Right lung (tissue), 2 donors: ENCODE measurements at regions not wholly inside any gene's neighbourhood (a gene's known extent, or its start where the extent isn't known, plus 50 kb on each side); places are given as distances from the start of the nearest gene placed in this dataset.
"Not testable (repeated sequence)": the region's sequence is repeated elsewhere in the genome, so short reads cannot be mapped to it uniquely, and the experiment has no call there.

Experiments
- DNase-seq, 2 donors: peaks; one replicate each; pipeline ENCODE4 v3.0.0-alpha.2; 2013

GRCh38 chr3:150302246-150302645 is 105.9 kb upstream of the TSC22D2 start:
- DNase-seq = no peak

GRCh38 chr3:150300852-150301517 is 107.1 kb upstream of the TSC22D2 start:
- DNase-seq = no peak

DNA sequence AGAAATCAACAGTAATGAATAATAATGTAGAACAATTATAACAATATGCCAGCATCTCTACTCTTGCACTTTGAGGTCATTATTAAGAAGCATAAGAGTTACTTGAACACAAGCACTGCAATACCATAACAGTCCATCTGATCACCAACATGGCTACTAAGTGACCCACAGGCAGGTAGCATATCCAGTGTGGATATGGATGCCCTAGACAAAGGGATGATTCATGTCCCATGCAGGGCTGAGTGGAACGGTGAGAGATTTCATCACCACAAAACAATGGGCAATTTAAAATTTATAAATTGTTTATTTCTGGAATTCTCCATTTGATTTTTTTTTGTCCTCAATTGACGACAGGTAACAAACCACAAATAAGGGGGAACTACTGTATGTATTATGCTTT is 107.7 kb upstream of the TSC22D2 start:
- no peak for DNase-seq

DNA sequence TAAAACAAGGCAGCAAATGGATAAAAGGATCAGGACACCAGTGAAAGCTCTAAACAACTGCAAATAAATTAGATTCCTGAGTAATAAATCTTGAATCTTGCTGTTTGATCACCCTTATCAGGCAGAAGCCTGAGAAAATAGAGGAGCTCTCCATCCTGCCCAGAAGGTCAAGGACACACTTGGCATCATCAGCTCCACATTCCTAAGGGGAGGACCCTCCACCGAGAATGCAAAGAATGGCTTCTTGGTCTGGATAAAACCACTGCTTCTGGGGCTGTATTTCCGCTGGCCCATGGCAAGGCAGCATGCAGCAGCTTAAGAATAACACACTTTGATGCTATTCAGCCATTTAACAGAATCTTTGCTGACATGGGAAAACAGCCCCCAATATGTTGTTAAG is 108.9 kb upstream of the TSC22D2 start:
- DNase-seq = no peak

DNA sequence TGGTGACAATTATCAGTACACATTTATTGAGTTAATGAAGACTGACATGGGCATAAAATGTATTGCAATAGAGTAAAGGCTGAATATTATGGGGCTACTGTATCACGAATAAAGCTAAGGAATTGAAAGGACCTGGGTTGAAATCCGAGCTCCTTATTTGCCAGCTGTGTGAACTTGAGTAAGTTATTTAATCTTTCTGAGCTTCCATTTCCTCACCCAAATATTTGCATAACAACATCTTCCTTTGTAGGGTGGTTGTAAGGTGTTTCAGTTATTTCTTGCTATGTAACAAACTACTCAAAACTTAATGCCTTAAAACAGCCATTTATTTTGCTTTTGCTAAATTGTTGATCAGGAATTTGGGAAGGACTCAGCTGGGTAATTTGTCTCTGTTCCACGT is 111.1 kb upstream of the TSC22D2 start:
- no peak for DNase-seq

DNA sequence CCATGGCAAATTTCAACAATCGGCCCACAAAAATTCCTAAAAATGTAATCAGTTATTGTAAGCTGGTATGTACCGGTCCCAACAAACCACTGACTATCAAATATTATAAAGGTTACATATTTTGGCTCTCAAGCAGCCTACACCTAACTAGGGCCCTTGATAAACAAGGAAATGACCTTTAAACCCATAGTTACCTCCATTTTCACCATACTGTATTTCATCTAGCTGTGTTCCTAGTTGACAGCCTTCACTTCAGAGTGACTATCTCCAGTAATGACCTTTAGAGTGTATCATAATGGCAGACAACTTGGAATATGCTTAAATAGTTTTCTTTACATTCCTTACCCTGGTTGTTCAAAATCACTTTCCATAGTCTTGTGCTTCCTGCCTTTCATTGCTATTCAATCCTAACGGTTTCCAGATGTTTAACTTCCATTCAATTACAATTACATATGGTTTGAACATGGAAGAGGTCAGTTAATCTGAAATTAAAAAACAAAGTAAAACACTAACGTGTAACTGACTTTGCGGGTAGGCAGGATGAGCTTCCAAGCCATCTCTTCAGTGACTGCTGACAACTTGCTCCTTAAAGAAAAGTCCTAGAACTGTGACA is 111.9 kb upstream of the TSC22D2 start:
- DNase-seq = no peak

- DNase-seq = no peak
Observed at GRCh38 chr3:150293401-150294001, 114.6 kb upstream of the TSC22D2 start.

DNA sequence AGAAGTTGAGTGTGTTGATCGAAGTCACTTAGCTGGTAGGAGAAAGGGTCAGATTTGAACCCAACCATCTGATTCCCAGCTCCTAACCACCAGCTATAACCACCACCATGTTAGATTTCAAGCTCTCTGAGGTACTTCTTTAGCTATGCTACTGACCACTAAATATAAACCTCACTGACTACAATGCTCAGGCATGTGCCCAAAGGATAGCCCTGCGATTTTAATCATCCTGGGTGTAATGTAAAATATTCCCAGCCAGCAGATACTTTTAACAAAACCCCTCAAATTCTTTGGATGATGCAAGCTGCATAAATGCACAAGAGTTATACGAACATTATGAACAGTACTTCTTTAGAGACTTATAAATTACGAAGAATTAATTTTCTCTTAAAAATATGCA is 115.2 kb upstream of the TSC22D2 start:
- DNase-seq = no peak

DNA sequence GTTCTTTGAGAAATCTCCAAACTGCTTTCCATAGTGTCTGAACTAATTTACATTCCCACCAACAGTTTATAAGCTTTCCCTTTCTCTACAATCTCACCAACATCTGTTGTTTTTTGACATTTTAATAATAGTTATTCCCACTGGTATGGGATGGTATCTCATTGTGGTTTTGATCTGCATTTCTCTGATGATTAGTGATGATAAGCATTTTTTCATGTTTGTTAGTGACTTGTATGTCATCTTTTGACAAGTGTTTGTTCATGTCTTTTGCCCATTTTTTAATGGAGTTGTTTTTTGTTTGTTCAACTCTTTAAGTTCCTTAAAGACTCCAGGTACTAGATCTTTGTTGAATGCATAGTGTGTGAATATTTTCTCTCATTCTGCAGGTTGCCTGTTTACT is 116.6 kb upstream of the TSC22D2 start:
- DNase-seq = no peak

- DNase-seq = no peak
Observed at GRCh38 chr3:150286390-150287147, 121.5 kb upstream of the TSC22D2 start.

DNA sequence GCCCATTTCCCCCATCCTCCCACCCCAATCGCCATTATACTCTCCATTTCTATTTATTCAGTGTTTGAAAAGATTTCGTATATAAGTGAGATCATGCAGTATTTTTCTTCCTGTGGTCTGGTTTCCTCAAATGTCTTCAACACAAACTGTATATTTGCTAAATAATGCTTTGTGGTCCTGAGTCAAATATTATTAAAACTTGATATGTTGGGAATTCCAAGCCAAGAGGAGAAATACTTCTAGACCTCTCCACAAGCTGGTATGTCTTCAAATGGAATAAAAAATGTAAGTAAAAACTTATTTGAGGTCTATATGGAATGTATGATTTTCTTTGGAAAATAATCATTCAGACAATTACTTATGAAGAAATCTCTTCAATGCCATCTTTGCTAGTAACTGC is 122.5 kb upstream of the TSC22D2 start:
- DNase-seq = no peak

GRCh38 chr3:150278843-150279381 is 129.2 kb upstream of the TSC22D2 start:
- no peak for DNase-seq

- DNase-seq = no peak
Observed at GRCh38 chr3:150278195-150278594, 129.9 kb upstream of the TSC22D2 start.

DNA sequence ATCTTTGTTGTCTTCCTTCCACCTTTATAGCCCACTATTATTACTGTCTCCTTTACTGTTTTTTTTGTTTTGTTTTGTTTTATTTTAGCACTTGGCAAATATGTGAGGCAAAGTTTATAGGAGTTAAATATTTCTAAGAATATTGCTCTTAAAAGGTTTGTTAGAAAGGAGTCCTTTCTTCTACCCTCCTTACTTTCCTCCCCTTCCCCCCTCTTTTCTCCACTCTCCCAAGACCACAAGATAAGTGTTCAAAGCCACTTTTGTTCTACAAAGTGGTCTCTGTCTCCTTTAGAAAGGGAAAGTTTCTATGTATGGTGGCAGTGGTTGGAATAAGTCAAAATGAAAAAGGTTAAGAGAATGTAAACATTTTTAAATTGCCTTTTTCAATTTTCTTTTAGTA is 130.7 kb upstream of the TSC22D2 start:
- DNase-seq = no peak

DNA sequence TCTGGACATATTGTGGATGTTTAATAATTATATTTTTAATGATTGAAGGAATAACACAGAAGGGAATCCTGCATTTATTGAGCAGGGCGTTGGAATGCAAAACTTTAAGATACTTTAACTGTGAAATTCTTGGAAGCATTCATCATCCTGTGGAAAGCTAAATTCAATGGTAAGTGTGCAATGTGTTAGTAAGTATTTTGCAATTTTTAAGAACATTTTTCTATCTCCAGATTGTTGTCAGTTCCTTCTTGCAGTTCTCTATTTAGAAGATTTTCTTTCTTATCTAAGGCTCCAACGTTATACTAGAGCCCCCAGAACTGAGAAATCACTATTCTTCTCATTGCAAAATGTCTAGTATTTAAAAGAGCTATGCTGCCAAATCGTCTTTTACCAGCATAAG is 132.2 kb upstream of the TSC22D2 start:
- no peak for DNase-seq

- no peak for DNase-seq
Observed at GRCh38 chr3:150274372-150274771, 133.7 kb upstream of the TSC22D2 start.

DNA sequence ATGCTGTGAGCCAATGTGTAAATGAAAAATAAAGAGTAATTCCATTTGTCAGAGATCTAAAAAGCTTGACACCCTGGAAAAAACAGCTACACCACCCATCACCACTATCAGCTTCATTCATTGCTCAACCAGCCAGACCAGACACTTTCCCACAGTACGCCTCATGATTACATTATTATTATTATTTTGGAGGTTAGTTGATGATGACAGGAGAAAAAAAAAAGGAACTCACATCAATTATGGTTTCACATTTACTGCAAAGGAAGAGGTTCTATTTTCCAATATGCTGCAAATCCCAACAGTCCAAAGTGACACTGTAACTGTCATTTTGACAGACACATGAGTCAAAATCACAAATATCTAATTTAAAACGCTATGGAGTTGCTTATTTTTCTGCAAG is 134.7 kb upstream of the TSC22D2 start:
- no peak for DNase-seq

GRCh38 chr3:150271591-150271960 is 136.5 kb upstream of the TSC22D2 start:
- DNase-seq = no peak

GRCh38 chr3:150270883-150271590 is 137.1 kb upstream of the TSC22D2 start:
- DNase-seq = no peak

DNA sequence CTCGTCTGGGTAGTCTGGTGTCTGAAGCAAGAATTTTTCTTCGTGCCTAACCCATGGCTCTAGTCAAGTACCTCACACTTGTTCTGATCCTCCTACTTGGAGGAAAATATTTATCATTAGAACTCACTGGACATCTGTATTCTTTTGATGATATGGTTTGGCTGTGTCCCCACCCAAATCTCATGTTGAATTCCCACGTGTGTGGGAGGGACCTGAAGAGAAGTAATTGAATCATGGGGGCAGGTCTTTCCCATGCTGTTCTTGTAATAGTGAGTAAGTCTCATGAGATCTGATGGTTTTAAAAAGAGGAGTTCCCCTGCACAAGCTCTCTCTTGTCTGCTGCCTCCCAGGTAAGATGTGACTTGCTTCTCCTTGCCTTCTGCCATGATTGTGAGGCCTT is 137.7 kb upstream of the TSC22D2 start:
- DNase-seq = not testable (repeated sequence)

DNA sequence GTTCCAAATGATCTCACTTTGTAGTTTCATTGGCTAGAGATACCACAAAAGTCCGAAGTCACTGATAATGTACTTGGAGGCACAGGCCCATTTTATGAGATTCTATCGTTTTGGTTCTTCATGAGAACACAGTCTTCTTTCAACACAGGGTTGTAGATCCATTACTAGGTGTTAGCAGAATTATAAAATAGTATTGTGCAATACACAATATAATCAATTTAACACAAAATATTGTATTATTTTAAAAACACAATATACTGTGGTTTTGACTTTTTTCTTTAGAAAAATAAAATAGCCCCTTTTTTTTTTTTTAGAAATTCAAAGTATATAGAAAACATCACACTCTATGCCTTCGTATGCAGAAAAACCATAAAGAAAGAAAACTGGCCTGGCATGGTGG is 138.6 kb upstream of the TSC22D2 start:
- no peak for DNase-seq
